GM13977 (cell line): ENCODE measurements at regions not wholly inside any gene's neighbourhood (a gene's known extent, or its start where the extent isn't known, plus 50 kb on each side); places are given as distances from the start of the nearest gene placed in this dataset.

Source experiments
- DNase-seq: peaks from one replicate; pipeline ENCODE4 v3.0.0; 2012; ENCODE audit warnings: low spot score
- in situ Hi-C: fragments of 300-500 bp; cut with MboI; formaldehyde crosslinking; loops from one replicate; pipeline ENCODE4 v1.12.0; 2022; ENCODE audit warnings: low sequenced_read_pairs, low pct_unique_long_range_greater_than_20kb, mixed read lengths, inconsistent platforms; ENCODE audit not compliant: unreplicated experiment
- TF ChIP-seq, protein P1 (sequence below): IDR thresholded peaks from 2 replicates; pipeline ENCODE4 v1.5.1; 2012; ENCODE audit warnings: mild to moderate bottlenecking, control low read depth; ENCODE audit not compliant: insufficient read depth; ENCODE audit errors: extremely low read depth, missing control alignments

DNA sequence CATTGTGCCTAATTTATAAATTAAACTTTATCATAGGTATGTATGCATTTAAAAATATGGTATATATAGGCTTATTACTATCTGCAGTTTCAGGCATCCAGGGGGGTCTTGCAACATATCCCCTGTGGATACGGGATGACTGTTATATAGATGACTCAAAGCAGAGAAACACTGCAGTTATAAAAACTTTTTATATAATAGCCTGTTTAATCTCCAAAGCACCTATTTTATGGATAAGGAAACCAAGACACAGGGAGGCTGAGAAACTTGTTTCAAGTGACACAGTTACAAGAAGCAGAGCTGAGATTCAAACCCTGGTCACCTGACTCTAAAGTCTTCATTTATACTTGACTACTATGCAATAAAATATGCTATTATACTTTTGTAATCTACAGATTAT, 897.7 kb downstream of the KCNA4 start:
- in situ Hi-C loops: no loop called here
- no peak for DNase-seq
- TF ChIP-seq, protein P1, sequence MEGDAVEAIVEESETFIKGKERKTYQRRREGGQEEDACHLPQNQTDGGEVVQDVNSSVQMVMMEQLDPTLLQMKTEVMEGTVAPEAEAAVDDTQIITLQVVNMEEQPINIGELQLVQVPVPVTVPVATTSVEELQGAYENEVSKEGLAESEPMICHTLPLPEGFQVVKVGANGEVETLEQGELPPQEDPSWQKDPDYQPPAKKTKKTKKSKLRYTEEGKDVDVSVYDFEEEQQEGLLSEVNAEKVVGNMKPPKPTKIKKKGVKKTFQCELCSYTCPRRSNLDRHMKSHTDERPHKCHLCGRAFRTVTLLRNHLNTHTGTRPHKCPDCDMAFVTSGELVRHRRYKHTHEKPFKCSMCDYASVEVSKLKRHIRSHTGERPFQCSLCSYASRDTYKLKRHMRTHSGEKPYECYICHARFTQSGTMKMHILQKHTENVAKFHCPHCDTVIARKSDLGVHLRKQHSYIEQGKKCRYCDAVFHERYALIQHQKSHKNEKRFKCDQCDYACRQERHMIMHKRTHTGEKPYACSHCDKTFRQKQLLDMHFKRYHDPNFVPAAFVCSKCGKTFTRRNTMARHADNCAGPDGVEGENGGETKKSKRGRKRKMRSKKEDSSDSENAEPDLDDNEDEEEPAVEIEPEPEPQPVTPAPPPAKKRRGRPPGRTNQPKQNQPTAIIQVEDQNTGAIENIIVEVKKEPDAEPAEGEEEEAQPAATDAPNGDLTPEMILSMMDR: no peak

DNA sequence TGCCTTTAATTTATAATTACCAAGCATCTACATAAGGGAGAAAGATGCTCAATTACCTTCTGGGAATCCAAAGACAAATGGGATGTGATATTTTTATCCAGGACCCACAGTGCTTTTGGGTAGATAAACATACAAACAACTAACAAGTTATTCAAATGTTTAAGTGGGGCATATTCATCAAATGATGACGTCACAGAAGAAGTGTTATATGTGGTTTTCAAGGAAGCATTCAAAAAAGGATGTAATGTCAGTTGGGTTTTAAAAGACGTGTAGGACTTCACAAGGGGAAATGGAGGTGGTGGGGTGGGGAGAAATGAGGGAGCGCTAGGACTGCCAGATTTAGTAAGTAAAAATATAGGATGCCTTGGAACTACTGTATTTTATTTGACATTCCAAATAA, 915.9 kb downstream of the KCNA4 start:
- TF ChIP-seq, protein P1: no peak
- no peak for DNase-seq
- in situ Hi-C loops: no loop called here

DNA sequence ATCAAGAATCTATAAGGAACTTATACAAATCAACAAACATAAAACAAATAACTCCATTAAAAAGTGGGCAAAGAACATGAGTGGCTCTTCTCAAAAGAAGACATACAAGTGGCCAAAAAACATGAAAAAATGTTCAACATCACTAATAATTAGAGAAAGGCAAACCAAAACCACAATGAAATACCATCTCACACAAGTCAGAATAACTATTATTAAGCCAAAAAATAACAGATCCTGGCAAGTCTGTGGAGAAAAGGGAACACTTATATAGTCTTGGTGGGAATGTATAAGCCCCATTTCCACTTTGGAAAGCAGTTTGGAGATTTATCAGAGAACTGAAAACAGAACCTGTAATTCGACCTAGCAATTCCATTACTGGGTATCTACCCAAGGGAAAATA, 921.0 kb downstream of the KCNA4 start:
- no peak for DNase-seq
- in situ Hi-C loops: no loop called here
- TF ChIP-seq, protein P1: no peak

DNA sequence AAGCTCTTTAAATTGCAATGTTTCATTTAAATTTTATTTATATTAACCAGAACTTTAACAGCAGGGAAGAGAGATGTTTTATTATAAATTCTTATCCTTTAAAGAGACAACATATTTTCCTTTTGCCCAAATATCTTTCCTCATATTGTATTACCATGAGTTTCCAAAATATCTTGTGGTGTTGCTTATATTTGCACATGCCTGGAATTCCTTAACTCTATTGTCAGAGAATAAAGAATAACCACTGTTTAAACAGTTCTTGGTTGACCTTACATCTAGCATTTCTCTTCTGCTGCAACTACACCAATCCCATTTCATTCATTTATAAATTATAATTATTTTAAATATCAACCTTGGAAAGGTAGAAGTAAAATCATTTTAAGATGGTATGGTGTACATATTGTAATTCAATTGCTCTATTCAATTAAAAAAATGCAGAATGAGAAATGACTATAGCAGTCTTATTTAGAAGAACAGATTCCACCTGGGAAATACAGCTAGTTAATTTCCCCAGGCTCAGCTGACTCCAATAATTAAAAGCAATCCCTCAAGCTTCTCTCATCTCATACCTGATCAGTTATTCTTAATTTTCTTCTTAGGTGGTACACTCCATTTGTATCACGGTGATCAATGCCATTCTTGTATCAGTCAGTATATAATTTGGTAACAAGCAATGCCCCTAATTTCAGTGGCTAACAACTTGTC, 923.3 kb downstream of the KCNA4 start:
- in situ Hi-C loops: no loop called here
- DNase-seq: no peak
- TF ChIP-seq, protein P1: no peak

DNA sequence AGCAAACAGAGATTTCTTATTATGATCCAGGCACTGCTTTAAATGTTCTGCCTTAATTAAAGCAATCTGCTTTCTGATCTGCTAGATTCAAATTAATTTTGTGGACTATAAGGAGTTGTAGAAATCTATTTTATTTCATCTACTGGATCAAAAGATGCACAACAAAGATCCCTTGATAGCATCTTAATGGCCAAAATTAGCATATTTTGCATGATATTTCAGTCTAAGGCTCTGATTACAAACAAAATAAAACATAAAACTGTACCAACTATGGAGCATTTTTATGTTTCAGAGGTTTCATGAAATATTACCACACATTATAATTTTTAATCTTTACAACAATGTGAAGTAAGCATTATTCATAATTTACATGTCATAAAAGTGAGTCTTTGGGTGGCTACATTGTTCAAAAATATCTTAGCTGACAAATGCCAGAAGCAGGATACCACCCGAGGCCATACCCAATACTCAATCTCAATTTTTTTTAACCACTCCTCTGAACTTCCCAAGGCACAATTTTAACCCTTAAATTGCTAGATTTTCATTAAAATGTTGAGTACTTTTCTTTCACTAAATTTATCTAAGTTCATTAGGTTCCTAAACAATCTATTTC, 929.5 kb downstream of the KCNA4 start:
- no peak for DNase-seq
- in situ Hi-C loops: no loop called here
- TF ChIP-seq, protein P1: no peak

DNA sequence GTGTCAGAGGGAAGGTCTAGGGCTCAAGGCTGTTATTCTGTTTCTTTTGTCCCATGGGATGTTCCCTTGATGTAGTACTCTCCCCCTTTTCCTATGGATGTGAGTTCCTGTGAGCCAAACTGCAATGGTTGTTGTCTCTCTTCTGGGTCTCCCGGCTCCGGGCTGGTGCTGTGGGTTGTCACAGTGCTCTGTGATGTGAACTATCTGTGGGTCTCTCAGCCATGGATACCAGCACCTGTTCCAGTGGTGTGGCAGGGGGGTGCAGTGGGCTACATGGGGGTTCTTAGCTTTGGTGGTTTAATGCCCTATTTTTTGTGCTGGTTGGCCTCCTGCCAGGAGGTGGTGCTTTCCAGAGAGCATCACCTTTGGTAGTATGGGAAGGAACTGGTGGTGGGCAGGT, 941.1 kb downstream of the KCNA4 start:
- TF ChIP-seq, protein P1: no peak
- in situ Hi-C loops: no loop called here
- DNase-seq: no peak
